ENCODE measurements at regions not wholly inside any gene's neighbourhood (a gene's known extent, or its start where the extent isn't known, plus 50 kb on each side); places are given as distances from the start of the nearest gene placed in this dataset.

GRCh38 chr2:138943470-138943869 is 163.3 kb upstream of the NXPH2 start:
- TF ChIP-seq POLR2A (IDR thresholded peaks at IDR 0.05), result no peak
- TF ChIP-seq, protein P1, sequence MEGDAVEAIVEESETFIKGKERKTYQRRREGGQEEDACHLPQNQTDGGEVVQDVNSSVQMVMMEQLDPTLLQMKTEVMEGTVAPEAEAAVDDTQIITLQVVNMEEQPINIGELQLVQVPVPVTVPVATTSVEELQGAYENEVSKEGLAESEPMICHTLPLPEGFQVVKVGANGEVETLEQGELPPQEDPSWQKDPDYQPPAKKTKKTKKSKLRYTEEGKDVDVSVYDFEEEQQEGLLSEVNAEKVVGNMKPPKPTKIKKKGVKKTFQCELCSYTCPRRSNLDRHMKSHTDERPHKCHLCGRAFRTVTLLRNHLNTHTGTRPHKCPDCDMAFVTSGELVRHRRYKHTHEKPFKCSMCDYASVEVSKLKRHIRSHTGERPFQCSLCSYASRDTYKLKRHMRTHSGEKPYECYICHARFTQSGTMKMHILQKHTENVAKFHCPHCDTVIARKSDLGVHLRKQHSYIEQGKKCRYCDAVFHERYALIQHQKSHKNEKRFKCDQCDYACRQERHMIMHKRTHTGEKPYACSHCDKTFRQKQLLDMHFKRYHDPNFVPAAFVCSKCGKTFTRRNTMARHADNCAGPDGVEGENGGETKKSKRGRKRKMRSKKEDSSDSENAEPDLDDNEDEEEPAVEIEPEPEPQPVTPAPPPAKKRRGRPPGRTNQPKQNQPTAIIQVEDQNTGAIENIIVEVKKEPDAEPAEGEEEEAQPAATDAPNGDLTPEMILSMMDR (IDR thresholded peaks at IDR 0.05), result no peak

All from testis (tissue), 2 donors.